ENCODE measurements at regions not wholly inside any gene's neighbourhood (a gene's known extent, or its start where the extent isn't known, plus 50 kb on each side); places are given as distances from the start of the nearest gene placed in this dataset.

- no TSS peak for BruUV-seq (replicated peaks)
- Histone ChIP-seq H3K4me3 (replicated peaks in 1 of 2; ENCODE audit: low read depth in 1 of 2, low read length in 2 of 2) (no peak overlapping the region), H3K4me1 (ENCODE audit: control insufficient read depth in 1 of 2, insufficient read depth in 2 of 2, low read length in 2 of 2) (no peaks in the 10 kb centered on the region), H4K20me1 (ENCODE audit: insufficient read depth) (no peaks in the 10 kb centered on the region), H3K27me3 (ENCODE audit: insufficient read depth, low read length) (peaks cover 4% of the 10 kb centered on the region; the same call in 1 of the 2 replicates), H3K36me3 (ENCODE audit: control insufficient read depth in 1 of 2, insufficient read depth in 2 of 2, low read length in 2 of 2) (no peaks in the 10 kb centered on the region), H3K4me2 (ENCODE audit: low read length) (no peak overlapping the region), H3K9me2 (ENCODE audit: insufficient read depth) (no peaks in the 10 kb centered on the region), H3K9me3 (ENCODE audit: control insufficient read depth in 1 of 2, insufficient read depth in 1 of 2, low read depth in 1 of 2, low read length in 2 of 2) (no peaks in the 10 kb centered on the region), H3K9ac (ENCODE audit: low read length) (no peak overlapping the region), H3K79me2 (ENCODE audit: insufficient read depth, low read length) (no peaks in the 10 kb centered on the region), H2AFZ (ENCODE audit: low read depth, low read length, poor library complexity, severe bottlenecking) (no peak overlapping the region), H3K27ac (ENCODE audit: low read depth, low read length) (no peak overlapping the region)
- POLR2A ChIA-PET, result no interaction called here
- TF ChIP-seq SIN3A (IDR thresholded peaks at IDR 0.05; ENCODE audit: low read depth) (no peak), EGR1 (IDR thresholded peaks at IDR 0.05; ENCODE audit: low read depth) (no peak), EZH2phosphoT487 (IDR thresholded peaks at IDR 0.05; ENCODE audit: borderline replicate concordance) (no peak), FOSL1 (IDR thresholded peaks at IDR 0.05; ENCODE audit: low read depth) (no peak), YY1 (IDR thresholded peaks at IDR 0.05; ENCODE audit: extremely low read depth, insufficient replicate concordance, low read depth, low read length) (no peak), TCF7L2 (IDR thresholded peaks at IDR 0.05; ENCODE audit: borderline replicate concordance, extremely low read depth, insufficient read depth, insufficient read length) (no peak), POLR2A (IDR thresholded peaks at IDR 0.05; ENCODE audit: borderline replicate concordance, extremely low read depth, insufficient read depth, insufficient read length) (no peak), ZBTB33 (IDR thresholded peaks at IDR 0.05; ENCODE audit: extremely low read depth, insufficient replicate concordance, low read length) (no peak), SRF (IDR thresholded peaks at IDR 0.05; ENCODE audit: low read depth) (no peak), RAD21 (IDR thresholded peaks at IDR 0.05; ENCODE audit: low read depth) (no peak), REST (IDR thresholded peaks at IDR 0.05; ENCODE audit: low read depth) (no peak), ZFX (IDR thresholded peaks at IDR 0.05) (no peak), SP1 (IDR thresholded peaks at IDR 0.05; ENCODE audit: low read depth) (no peak), ELF1 (IDR thresholded peaks at IDR 0.05; ENCODE audit: borderline replicate concordance, low read depth) (no peak), CEBPB (IDR thresholded peaks at IDR 0.05; ENCODE audit: low read depth) (no peak), POLR2AphosphoS5 (IDR thresholded peaks at IDR 0.05; ENCODE audit: low read depth, low read length) (no peak), CBX3 (IDR thresholded peaks at IDR 0.05; ENCODE audit: low read depth) (no peak), CTCF (IDR thresholded peaks at IDR 0.05 in 2 of 3, conservative IDR thresholded peaks at IDR 0.05 in 1 of 3; ENCODE audit: borderline replicate concordance in 1 of 3, insufficient read depth in 1 of 3, low read depth in 2 of 3, low read length in 2 of 3) (no peak)
- no peak for DNase-seq (ENCODE audit: low read depth, low spot score)
- RAD21 ChIA-PET (ENCODE audit: low non-redundant PET in 1 of 2, low total read pairs in 2 of 2, uncharacterized antibody in 2 of 2, unreplicated experiment in 2 of 2), result no interaction called here
- intact Hi-C loops (cut with micrococcal nuclease), result no loop called here
- CTCF ChIA-PET, result no interaction called here
- no peak for ATAC-seq
Observed at GRCh38 chr22:48425091-48425506, 1402.6 kb downstream of the BRD1 start.
